ENCODE measurements at regions not wholly inside any gene's neighbourhood (a gene's known extent, or its start where the extent isn't known, plus 50 kb on each side); places are given as distances from the start of the nearest gene placed in this dataset.

GRCh38 chr12:14258575-14258940 lies 106.9 kb upstream of the ATF7IP start:
- ChIA-PET CTCF (interaction anchor here (0.7 to 3.2 kb wide), 9 partner anchors 15 to 195 kb away, joined by 3 to 35 read pairs (median 5); partner anchors contain the start of gene ATF7IP), POLR2A (interaction anchor here (0.7 to 2.2 kb wide), 8 partner anchors 15 to 513 kb away, joined by 3 to 29 read pairs (median 8); partner anchors contain the start of gene ATF7IP)
- H3K4me1 Mint-ChIP-seq (ENCODE audit: low read depth), result peaks cover 54% of the 10 kb centered on the region
- peak overlapping the region; percentile 99 for H3K27ac Mint-ChIP-seq
- no peak overlapping the region for H3K4me3 Mint-ChIP-seq
- H3K36me3 Mint-ChIP-seq (ENCODE audit: low read depth), result peaks cover 37% of the 10 kb centered on the region
- H3K27me3 Mint-ChIP-seq (ENCODE audit: low read depth), result no peaks in the 10 kb centered on the region
- peaks cover 20% of the 10 kb centered on the region for H3K9me3 Mint-ChIP-seq (ENCODE audit: insufficient read depth)
- DNase-seq (no peak), ATAC-seq (no peak)

- CTCF ChIA-PET, result interaction anchor here (2.6 to 3.2 kb wide), 2 partner anchors 106 to 194 kb away, joined by 7 to 35 read pairs; partner anchors contain the start of gene ATF7IP
- POLR2A ChIA-PET, result interaction anchor here (0.7 to 2.2 kb wide), 2 partner anchors 126 to 512 kb away, joined by 5 to 20 read pairs; no protein-coding TSS in a partner anchor
- H3K4me3 Mint-ChIP-seq, result no peak overlapping the region
- H3K9me3 Mint-ChIP-seq (ENCODE audit: insufficient read depth), result peaks cover 20% of the 10 kb centered on the region
- peaks cover 56% of the 10 kb centered on the region for H3K4me1 Mint-ChIP-seq (ENCODE audit: low read depth)
- no peak overlapping the region for H3K27ac Mint-ChIP-seq
- ATAC-seq, result no peak
- no peaks in the 10 kb centered on the region for H3K27me3 Mint-ChIP-seq (ENCODE audit: low read depth)
- no peak for DNase-seq
- peaks cover 37% of the 10 kb centered on the region for H3K36me3 Mint-ChIP-seq (ENCODE audit: low read depth)
These were observed 105.9 kb upstream of the ATF7IP start for GRCh38 chr12:14259481-14260010.

GRCh38 chr12:14260011-14260993 lies 105.2 kb upstream of the ATF7IP start:
- Mint-ChIP-seq H3K4me3 (no peak overlapping the region), H3K36me3 (ENCODE audit: low read depth) (peaks cover 34% of the 10 kb centered on the region), H3K9me3 (ENCODE audit: insufficient read depth) (peaks cover 20% of the 10 kb centered on the region), H3K27me3 (ENCODE audit: low read depth) (no peaks in the 10 kb centered on the region), H3K4me1 (ENCODE audit: low read depth) (peaks cover 49% of the 10 kb centered on the region), H3K27ac (peak overlapping the region; percentile 0)
- POLR2A ChIA-PET, result no interaction called here
- no peak for DNase-seq
- CTCF ChIA-PET, result interaction anchor here (2.6 to 3.2 kb wide), 2 partner anchors 106 to 194 kb away, joined by 7 to 35 read pairs; partner anchors contain the start of gene ATF7IP
- ATAC-seq, result no peak

- H3K36me3 Mint-ChIP-seq (ENCODE audit: low read depth), result peaks cover 30% of the 10 kb centered on the region
- peaks cover 16% of the 10 kb centered on the region for H3K9me3 Mint-ChIP-seq (ENCODE audit: insufficient read depth)
- peaks cover 41% of the 10 kb centered on the region for H3K4me1 Mint-ChIP-seq (ENCODE audit: low read depth)
- CTCF ChIA-PET, result no interaction called here
- POLR2A ChIA-PET, result no interaction called here
- H3K4me3 Mint-ChIP-seq, result no peak overlapping the region
- ATAC-seq (no peak), DNase-seq (no peak)
- no peak overlapping the region for H3K27ac Mint-ChIP-seq
- H3K27me3 Mint-ChIP-seq (ENCODE audit: low read depth), result no peaks in the 10 kb centered on the region
These were observed 104.4 kb upstream of the ATF7IP start for GRCh38 chr12:14261096-14261495.

- H3K36me3 Mint-ChIP-seq (ENCODE audit: low read depth), result peaks cover 28% of the 10 kb centered on the region
These were observed 103.6 kb upstream of the ATF7IP start for GRCh38 chr12:14261861-14262260.

GRCh38 chr12:14262771-14263511 lies 102.5 kb upstream of the ATF7IP start:
- Mint-ChIP-seq H3K4me1 (ENCODE audit: low read depth) (peaks cover 22% of the 10 kb centered on the region), H3K27me3 (ENCODE audit: low read depth) (no peaks in the 10 kb centered on the region), H3K36me3 (ENCODE audit: low read depth) (peaks cover 18% of the 10 kb centered on the region), H3K27ac (no peak overlapping the region), H3K9me3 (ENCODE audit: insufficient read depth) (peaks cover 8% of the 10 kb centered on the region), H3K4me3 (no peak overlapping the region)
- DNase-seq (no peak), ATAC-seq (no peak)
- ChIA-PET CTCF (interaction anchor here (0.8 to 3.0 kb wide), 4 partner anchors 9 to 191 kb away, joined by 3 to 13 read pairs (median 4); no protein-coding TSS in a partner anchor), POLR2A (no interaction called here)

More at GRCh38 chr12:14261861-14262260, 103.6 kb upstream of the ATF7IP start:
- ATAC-seq, result no peak
- H3K9me3 Mint-ChIP-seq (ENCODE audit: insufficient read depth), result peaks cover 14% of the 10 kb centered on the region
- H3K27ac Mint-ChIP-seq, result no peak overlapping the region
- ChIA-PET CTCF (interaction anchor here (1.0 to 3.0 kb wide), 4 partner anchors 11 to 104 kb away, joined by 3 to 13 read pairs (median 4); partner anchors contain the start of gene ATF7IP), POLR2A (interaction anchor here (0.5 kb wide), 1 partner anchor 138 kb away, joined by 3 read pairs; no protein-coding TSS in a partner anchor)
- DNase-seq, result no peak
- no peaks in the 10 kb centered on the region for H3K27me3 Mint-ChIP-seq (ENCODE audit: low read depth)
- peaks cover 33% of the 10 kb centered on the region for H3K4me1 Mint-ChIP-seq (ENCODE audit: low read depth)
- no peak overlapping the region for H3K4me3 Mint-ChIP-seq

- H3K27ac Mint-ChIP-seq, result no peak overlapping the region
- no peaks in the 10 kb centered on the region for H3K27me3 Mint-ChIP-seq (ENCODE audit: low read depth)
- POLR2A ChIA-PET, result no interaction called here
- peaks cover 14% of the 10 kb centered on the region for H3K4me1 Mint-ChIP-seq (ENCODE audit: low read depth)
- CTCF ChIA-PET, result interaction anchor here (3.0 kb wide), 1 partner anchor 26 kb away, joined by 13 read pairs; no protein-coding TSS in a partner anchor
- DNase-seq, result no peak
- ATAC-seq, result no peak
- H3K4me3 Mint-ChIP-seq, result no peak overlapping the region
- peaks cover 10% of the 10 kb centered on the region for H3K36me3 Mint-ChIP-seq (ENCODE audit: low read depth)
- H3K9me3 Mint-ChIP-seq (ENCODE audit: insufficient read depth), result peaks cover 8% of the 10 kb centered on the region
These were observed 101.7 kb upstream of the ATF7IP start for GRCh38 chr12:14263742-14264141.

- H3K4me1 Mint-ChIP-seq (ENCODE audit: low read depth), result peaks cover 11% of the 10 kb centered on the region
- H3K27me3 Mint-ChIP-seq (ENCODE audit: low read depth), result no peaks in the 10 kb centered on the region
- ATAC-seq (no peak), DNase-seq (no peak)
- ChIA-PET CTCF (interaction anchor here (3.0 kb wide), 1 partner anchor 26 kb away, joined by 13 read pairs; no protein-coding TSS in a partner anchor), POLR2A (no interaction called here)
- no peak overlapping the region for H3K27ac Mint-ChIP-seq
- H3K36me3 Mint-ChIP-seq (ENCODE audit: low read depth), result peaks cover 7% of the 10 kb centered on the region
- H3K4me3 Mint-ChIP-seq, result no peak overlapping the region
- peaks cover 4% of the 10 kb centered on the region for H3K9me3 Mint-ChIP-seq (ENCODE audit: insufficient read depth)
These were observed 101.2 kb upstream of the ATF7IP start for GRCh38 chr12:14264316-14264715.

- POLR2A ChIA-PET, result no interaction called here
- CTCF ChIA-PET, result no interaction called here
- no peak for ATAC-seq
- H3K27ac Mint-ChIP-seq, result no peak overlapping the region
- H3K36me3 Mint-ChIP-seq (ENCODE audit: low read depth), result peaks cover 5% of the 10 kb centered on the region
- no peaks in the 10 kb centered on the region for H3K27me3 Mint-ChIP-seq (ENCODE audit: low read depth)
- peaks cover 10% of the 10 kb centered on the region for H3K4me1 Mint-ChIP-seq (ENCODE audit: low read depth)
- H3K4me3 Mint-ChIP-seq, result no peak overlapping the region
- no peak for DNase-seq
- H3K9me3 Mint-ChIP-seq (ENCODE audit: insufficient read depth), result peaks cover 4% of the 10 kb centered on the region
These were observed 100.7 kb upstream of the ATF7IP start for GRCh38 chr12:14264778-14265177.

- Mint-ChIP-seq H3K4me3 (no peak overlapping the region), H3K27me3 (ENCODE audit: low read depth) (no peaks in the 10 kb centered on the region), H3K9me3 (ENCODE audit: insufficient read depth) (no peaks in the 10 kb centered on the region), H3K36me3 (ENCODE audit: low read depth) (no peaks in the 10 kb centered on the region), H3K4me1 (ENCODE audit: low read depth) (peaks cover 7% of the 10 kb centered on the region), H3K27ac (no peak overlapping the region)
- CTCF ChIA-PET, result interaction anchor here (1.1 kb wide), 1 partner anchor 98 kb away, joined by 4 read pairs; the partner anchor contains the start of gene ATF7IP
- POLR2A ChIA-PET, result no interaction called here
- no peak for DNase-seq
- no peak for ATAC-seq
These were observed 97.4 kb upstream of the ATF7IP start for GRCh38 chr12:14268120-14268515.

GRCh38 chr12:14270392-14270791 lies 95.1 kb upstream of the ATF7IP start:
- Mint-ChIP-seq H3K4me1 (ENCODE audit: low read depth) (peaks cover 10% of the 10 kb centered on the region), H3K27ac (no peak overlapping the region), H3K27me3 (ENCODE audit: low read depth) (no peaks in the 10 kb centered on the region), H3K36me3 (ENCODE audit: low read depth) (peaks cover 2% of the 10 kb centered on the region), H3K4me3 (no peak overlapping the region), H3K9me3 (ENCODE audit: insufficient read depth) (no peaks in the 10 kb centered on the region)
- ATAC-seq (no peak), DNase-seq (no peak)
- CTCF ChIA-PET, result no interaction called here
- POLR2A ChIA-PET, result no interaction called here

All from activated CD8-positive, alpha-beta T cell treated with anti-CD3 and anti-CD28 coated beads, Interleukin-2, amount 10 ng/mL, durations not matched to agents 7 days and 5 days (primary cell).